ENCODE measurements at regions not wholly inside any gene's neighbourhood (a gene's known extent, or its start where the extent isn't known, plus 50 kb on each side); places are given as distances from the start of the nearest gene placed in this dataset.

DNA sequence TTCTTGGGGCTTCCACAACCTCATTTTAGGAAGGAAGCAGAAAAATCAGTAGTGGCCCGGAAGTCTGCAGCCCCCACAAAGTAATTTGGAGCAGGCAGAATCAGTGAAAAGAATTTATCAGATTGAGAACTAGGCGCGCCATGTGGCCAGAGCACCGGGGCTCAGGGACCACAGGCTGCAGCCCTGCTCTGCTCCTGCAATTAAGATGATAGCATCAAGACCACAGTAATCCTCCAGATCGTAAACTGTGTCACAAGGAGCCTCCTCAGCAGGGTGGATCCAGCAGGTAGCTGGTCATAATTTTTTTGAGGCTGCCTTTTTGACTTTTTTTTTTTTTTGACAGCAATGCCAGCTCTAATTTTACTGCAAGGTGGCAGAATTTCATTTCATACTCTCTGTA, 209.0 kb upstream of the ZMIZ1 start:
- DNase-seq (ENCODE audit: low read depth), result no peak

GRCh38 chr10:78860260-78860914, 208.4 kb upstream of the ZMIZ1 start:
- DNase-seq (ENCODE audit: low read depth), result no peak

DNA sequence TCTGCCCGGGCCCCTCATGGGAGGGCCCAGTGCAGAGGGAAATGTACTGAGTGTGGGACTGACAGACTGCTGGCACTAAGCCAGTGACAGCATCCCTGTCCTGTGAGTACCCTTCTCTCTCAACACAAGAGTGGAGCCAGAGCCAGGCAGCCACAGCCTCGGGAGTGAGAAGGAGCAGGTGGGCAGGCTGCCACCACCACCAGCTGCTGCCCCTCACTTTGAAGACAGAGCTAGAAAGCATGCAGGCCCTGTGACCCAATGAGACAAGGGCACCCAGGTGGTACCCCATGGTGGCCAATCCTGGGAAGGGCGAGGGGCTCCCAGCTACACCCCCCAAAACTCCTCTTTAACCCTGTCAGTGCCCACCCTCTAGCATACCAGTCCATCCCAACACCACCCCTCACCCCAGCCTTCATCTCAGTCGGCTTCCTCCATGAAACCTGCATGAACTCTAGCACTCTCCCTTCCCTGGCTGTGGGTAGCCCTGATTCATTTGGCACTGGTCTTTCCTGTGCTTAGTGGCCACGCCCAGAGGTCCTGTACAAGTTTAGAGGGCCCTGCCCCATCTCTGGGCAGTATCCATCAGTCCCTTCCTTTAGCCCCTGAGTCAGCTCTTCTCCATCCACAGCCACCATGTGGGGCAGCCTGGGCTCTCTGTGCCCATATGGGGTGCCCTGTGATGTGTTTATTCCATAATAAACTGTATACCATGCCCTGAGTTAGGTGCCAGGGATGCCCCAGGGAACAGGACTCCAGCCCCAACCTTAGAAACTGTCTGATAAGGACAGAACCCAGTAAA, 207.0 kb upstream of the ZMIZ1 start:
- no peak for DNase-seq (ENCODE audit: low read depth)

DNA sequence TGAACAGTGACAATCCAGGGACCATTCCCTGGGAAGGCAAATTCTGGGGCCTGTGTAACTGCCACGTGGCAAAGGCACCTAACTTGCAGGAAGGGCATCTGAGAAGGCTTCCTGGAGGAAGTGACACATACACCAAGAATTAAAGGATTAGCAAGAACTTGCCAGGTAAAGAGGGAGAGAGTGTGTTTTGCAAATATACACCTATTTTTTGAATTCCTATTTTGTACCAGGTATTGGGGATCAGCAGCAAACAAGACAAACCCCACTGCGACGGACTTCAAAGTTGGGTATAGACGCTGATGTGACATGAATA, 206.5 kb upstream of the ZMIZ1 start:
- no peak for DNase-seq (ENCODE audit: low read depth)

DNA sequence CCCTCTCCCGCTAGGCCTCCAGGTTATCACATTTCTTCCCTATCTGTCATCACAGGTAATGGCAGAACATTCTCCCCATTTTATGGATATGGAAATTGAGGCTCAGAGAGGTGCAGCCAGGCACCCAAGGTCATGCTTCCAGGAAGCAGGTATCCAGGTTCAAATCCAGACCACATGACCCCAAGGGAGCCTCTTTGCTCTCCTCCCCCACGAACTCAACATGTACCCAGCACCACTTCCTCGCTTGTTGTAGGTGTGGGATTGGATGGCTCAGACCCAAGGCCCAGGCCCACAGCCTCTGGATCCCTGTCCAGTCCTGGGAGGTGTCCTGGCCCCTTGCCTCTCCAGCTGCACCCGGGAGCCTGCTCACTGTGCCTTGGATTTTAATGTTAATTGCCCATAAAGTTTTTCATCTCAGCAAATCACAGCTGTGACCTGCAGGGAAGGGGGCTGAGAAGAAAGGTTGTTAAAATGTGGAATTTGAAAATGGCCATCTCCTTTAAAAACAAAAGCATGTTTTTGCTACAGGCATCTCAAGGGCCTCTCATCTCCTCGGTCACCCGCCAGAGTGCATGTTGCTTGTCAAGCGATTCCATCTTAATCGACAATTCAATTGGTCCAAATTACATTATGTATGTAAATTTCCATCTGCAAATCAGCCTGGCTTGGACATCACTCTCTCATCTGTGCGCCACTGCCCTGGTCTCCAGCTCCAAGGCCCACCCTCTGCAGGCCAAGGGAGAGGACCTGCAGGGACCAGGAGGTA, 205.4 kb upstream of the ZMIZ1 start:
- DNase-seq (ENCODE audit: low read depth), result no peak

DNA sequence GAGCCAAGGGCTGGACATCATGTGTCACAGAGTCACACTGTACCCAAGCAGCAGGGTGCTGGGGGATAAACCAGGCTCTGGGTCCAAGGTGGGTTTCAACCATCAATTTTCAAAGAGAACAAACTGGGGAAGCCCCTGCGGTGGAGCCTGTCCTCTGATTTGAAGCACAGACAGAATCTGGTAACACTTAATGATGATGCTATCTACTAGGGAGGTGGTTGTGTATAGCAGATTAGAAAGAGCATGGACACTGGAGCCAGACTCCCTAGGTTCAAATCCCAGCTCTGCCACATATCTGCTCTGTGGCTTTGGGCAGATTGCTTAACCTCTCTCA, 204.9 kb upstream of the ZMIZ1 start:
- no peak for DNase-seq (ENCODE audit: low read depth)

GRCh38 chr10:78864761-78865537, 203.8 kb upstream of the ZMIZ1 start:
- no peak for DNase-seq (ENCODE audit: low read depth)

- no peak for DNase-seq (ENCODE audit: low read depth)
These were observed 203.3 kb upstream of the ZMIZ1 start for GRCh38 chr10:78865538-78865875.

- DNase-seq (ENCODE audit: low read depth), result no peak
These were observed 202.6 kb upstream of the ZMIZ1 start for GRCh38 chr10:78865931-78866717.

DNA sequence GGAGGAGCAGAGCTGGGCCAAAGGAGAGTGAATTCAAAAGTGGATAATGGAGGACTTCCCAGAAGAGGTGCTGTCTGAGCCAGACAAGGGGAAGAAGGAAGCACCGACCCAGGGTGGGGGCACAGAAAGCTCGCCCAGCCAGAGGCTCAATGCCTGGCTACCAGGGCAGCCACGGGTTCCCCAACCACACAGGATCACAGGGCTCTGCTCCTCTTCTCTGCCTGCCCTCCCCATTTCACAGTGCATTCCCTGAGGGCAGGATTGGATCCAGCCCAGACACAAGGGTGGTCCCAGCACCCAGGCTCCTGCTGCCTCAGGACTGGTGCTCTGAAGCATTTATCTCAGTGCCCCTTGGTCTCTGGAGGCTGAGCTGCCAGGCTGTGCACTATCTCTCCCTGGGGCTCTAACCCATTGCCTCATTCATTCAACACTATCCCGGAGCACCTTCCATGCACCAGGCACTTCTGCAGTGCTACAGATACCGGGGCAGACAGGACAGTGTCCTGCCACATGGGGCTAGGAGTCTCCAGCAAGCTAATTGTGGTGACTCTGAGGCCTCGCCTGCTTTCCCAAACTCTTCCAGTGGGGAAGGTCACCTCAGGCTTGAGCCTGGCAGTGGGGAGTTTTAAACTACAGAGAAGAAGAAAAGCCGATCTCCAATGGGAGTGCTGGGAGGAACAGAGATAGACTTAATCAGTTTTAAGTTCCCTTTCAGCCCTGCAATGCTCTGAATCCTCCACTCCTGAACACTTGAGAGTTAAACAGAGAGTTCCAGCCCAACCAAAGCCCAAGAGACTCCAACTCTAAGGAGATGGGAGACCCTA, 201.8 kb upstream of the ZMIZ1 start:
- DNase-seq (ENCODE audit: low read depth), result no peak

DNA sequence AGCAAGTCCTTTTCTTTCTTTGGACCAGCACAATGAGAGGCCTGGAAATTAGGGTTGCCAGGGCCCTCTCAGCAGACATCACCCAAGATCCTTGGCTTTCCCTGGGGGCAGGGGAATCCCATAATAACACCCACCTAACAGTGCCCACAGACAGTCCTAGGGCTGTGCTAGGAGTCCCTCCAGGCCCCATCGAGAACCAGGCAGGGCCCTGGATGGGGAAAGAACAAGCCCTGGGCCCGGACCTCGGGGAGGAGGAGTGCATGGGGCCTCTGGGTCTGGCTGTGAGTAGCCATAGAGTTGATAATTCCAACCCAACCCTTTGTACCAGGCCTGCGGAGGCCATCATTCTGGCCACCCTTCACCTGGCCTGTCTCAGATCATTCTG, 201.2 kb upstream of the ZMIZ1 start:
- DNase-seq (ENCODE audit: low read depth), result no peak

DNA sequence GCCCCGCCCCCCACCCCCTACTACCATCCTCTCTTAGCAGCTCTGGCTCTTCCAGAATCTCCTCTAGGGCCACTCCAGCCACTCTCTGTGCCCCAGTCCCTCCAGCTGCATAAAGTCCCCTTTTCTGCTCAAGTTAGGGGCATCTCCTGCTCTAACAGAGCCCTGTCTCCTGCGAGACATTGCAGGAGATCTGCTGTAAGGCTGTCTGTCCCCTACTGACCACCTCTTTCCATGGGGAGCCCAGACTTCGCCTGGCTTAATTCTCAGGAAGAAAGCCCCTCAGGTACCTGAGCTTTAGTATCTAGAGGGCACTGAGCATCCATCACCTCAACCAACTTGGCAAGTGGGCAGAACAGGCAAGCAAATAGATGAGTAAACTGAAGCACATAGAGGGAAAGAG, 200.7 kb upstream of the ZMIZ1 start:
- no peak for DNase-seq (ENCODE audit: low read depth)

DNA sequence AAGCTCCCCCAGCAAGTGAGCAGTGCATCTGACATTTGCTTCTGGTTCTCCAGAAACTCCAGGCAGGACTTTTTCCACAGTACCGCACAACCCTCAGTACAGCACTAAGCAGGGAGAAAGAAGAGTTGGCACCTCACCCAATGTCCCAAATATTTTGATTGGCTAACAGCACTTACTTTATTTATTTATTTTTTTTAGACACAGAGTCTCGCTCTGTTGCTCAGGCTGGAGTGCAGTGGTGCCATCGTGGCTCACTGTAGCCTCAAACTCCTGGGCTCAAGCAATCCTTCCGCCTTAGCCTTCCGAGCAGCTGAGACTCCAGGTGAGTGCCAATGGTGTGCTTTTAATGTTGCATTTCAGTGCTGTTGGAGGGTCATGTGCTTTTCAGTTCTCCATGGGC, 200.3 kb upstream of the ZMIZ1 start:
- DNase-seq (ENCODE audit: low read depth), result no peak

DNA sequence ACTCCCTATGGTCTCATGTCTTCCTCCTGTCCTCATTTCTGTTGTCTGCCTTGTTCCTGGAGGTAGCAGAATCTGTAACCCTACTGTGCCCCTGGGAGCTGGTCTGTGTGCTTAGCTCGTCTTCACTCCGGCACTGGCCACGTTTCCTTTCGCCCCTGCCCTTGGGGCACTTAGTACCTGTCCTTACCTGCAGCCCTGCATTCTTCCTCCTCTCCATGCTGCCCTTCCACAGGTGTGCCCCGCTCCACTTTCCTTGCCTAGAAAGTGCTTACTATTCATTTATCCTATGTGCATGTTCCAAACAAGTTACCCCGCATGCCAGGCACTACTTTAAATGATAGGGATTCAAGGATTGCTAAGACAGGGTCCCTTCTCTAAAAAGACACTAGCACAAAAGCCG, 199.9 kb upstream of the ZMIZ1 start:
- DNase-seq (ENCODE audit: low read depth), result no peak

DNA sequence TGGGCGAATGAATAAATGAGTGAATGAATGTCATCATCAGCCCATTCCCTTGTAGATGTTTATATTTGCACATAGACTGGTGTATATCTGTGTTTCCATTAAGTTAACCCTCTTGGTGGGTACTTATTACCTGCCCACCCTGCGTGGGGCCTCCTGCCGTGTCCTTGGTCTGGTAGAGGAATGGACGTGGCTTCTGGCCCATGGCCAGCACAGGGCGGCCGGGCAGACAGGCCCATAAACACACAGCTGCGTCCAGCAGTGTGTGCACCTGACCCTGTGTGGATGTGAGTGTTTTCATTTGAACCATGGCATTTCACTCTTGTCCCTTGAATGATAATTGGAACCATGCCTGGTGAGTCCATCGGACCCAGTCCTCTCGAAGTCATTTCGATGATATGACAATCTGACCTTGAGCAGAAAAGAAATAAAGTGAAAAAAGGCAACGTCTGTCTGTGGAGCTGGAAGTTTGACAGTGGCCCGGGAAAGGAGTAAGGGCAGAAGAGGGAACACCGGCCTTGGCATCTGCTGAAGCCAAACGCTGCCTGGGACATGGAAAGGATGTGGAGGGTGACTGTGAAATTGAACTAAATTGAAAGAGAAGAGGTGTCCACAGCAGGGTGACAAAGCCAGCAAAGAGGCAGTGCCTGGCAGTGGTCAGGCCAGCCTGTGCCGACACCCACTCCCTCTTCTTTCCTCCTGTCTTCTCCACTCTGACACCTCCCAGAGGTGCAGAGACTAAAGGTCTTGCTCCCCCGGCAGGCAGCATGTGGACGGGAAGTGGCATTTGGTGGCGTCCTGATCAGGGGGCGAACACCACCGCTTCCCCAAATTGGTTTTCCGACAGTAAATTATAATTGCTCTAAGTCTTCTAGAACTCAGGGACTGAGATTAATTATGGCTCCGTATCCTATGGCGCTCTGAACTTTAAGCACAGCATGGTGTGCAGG, 199.0 kb upstream of the ZMIZ1 start:
- DNase-seq (ENCODE audit: low read depth), result no peak

DNA sequence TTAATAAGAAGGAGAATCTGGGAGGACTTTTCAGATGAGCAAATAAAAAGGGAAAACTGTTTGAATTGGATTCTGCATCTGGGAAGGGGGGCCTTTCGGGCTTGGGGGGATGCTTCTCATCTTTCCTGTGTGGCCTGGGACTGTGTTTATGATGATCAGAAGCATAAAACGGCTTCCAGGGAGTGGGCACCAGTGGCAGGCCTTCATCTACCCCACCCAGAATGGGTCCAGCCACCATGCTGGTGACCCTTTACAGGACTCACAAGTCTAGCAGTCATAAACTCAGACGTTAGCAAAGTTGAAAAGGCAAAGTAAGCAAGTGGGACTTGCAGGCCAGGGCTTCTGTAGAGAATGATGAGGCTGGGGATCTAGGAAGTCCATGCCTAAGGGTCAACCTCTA, 198.3 kb upstream of the ZMIZ1 start:
- no peak for DNase-seq (ENCODE audit: low read depth)

DNA sequence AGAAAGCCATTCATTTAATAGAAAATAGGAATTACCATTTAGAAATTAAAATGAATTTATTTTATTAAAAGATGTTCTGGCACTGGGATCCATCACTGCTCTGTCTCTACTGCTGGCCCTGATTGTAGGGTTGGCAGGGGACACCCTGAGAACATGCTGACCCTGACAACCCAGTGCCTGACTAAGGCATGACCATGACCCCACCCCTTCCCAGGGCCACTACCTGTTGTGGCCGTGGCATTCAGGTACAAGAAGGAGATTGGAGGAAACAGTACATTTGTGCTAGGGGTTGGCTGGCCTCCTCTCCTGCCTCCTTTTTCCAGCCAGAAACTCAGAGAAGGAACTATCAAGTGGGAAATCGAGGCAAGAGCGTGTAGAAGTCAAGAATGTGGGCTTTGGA, 197.0 kb upstream of the ZMIZ1 start:
- DNase-seq (ENCODE audit: low read depth), result no peak

GRCh38 chr10:78873413-78873812, 195.4 kb upstream of the ZMIZ1 start:
- DNase-seq (ENCODE audit: low read depth), result no peak

- no peak for DNase-seq (ENCODE audit: low read depth)
These were observed 193.4 kb upstream of the ZMIZ1 start for GRCh38 chr10:78875331-78875877.

DNA sequence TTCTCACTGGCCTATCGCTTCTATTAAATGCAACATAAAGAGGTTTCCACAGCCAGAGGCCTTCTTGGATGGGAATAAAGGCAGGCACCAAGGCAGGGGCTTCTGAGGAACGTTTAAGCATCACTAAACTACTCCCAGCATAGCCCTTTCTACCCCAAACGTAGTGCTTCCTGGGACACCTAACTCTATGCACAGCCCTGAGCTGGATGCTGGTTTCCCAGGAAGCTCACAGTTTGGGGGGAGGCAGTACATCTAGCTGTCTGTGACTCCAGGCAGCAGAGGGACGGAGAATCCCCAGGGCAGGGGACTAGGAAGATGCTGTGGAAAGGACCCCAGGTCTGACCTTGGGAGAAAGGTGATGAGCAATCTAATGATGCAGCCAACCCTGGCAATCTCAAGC, 192.8 kb upstream of the ZMIZ1 start:
- no peak for DNase-seq (ENCODE audit: low read depth)

All from activated gamma-delta T cell treated with anti-CD3 and anti-CD28 coated beads, Interleukin-2, amount 50 U/mL, for 16 hours (primary cell).